Caco-2 (cell line): ENCODE measurements at regions not wholly inside any gene's neighbourhood (a gene's known extent, or its start where the extent isn't known, plus 50 kb on each side); places are given as distances from the start of the nearest gene placed in this dataset.

Experiments used
- BruUV-seq: library from RNA; stranded (reverse); fragments of 400-500 nt; replicated peaks from 2 replicates; lab custom pipeline; 2021; lab: Mats Ljungman, UMichigan
- CTCF ChIA-PET: fragments of 300-600 bp; sonication (Branson Sonifier 250); formaldehyde crosslinking; loops from one replicate; lab custom pipeline; 2022; ENCODE audit warnings: antibody characterized with exemption; lab: Charles Lee
- POLR2A ChIA-PET: fragments of 300-600 bp; sonication (Branson Sonifier 250); formaldehyde crosslinking; loops from one replicate; lab custom pipeline; 2022; ENCODE audit warnings: antibody characterized with exemption; lab: Charles Lee
- DNase-seq, 2 experiments: peaks; one replicate each; pipeline versions ENCODE4 v3.0.0 to v3.0.0-alpha.2; 2020 to 2022
- H3K27me3 ChIP-seq: replicated peaks from 2 replicates; pipeline ENCODE4 v1.6.0; 2011; ENCODE audit warnings: low read length; ENCODE audit not compliant: control insufficient read depth, insufficient read depth
- H3K36me3 ChIP-seq: 2 replicates; pipeline ENCODE4 v1.5.1; 2011; ENCODE audit warnings: low read length; ENCODE audit not compliant: control insufficient read depth, insufficient read depth
- H3K4me1 ChIP-seq: fragments of 250-450 bp; sonication (Bioruptor Pico); 2 replicates; pipeline ENCODE4 v1.5.1; 2020; ENCODE audit warnings: mild to moderate bottlenecking
- H3K4me3 ChIP-seq: 2 replicates; pipeline ENCODE4 v1.5.1; 2011; ENCODE audit warnings: low read depth, mild to moderate bottlenecking, control low read depth, low read length
- H3K9me3 ChIP-seq: fragments of 250-450 bp; sonication (Bioruptor Pico); 2 replicates; pipeline ENCODE4 v1.5.1; 2020; ENCODE audit warnings: mild to moderate bottlenecking, moderate library complexity
- H3K27ac Mint-ChIP-seq: one replicate; pipeline ENCODE4 v1.8.0; 2022; ENCODE audit warnings: mixed read lengths; ENCODE audit not compliant: unreplicated experiment
- H3K27me3 Mint-ChIP-seq: one replicate; pipeline ENCODE4 v1.8.0; 2022; ENCODE audit warnings: mixed read lengths; ENCODE audit not compliant: insufficient read depth, unreplicated experiment
- H3K36me3 Mint-ChIP-seq: one replicate; pipeline ENCODE4 v1.8.0; 2022; ENCODE audit warnings: mild to moderate bottlenecking, mixed read lengths; ENCODE audit not compliant: insufficient read depth, unreplicated experiment
- H3K4me1 Mint-ChIP-seq: one replicate; pipeline ENCODE4 v1.8.0; 2022; ENCODE audit warnings: low read depth, mixed read lengths; ENCODE audit not compliant: unreplicated experiment
- H3K4me3 Mint-ChIP-seq: one replicate; pipeline ENCODE4 v1.8.0; 2022; ENCODE audit warnings: mild to moderate bottlenecking, moderate library complexity, mixed read lengths; ENCODE audit not compliant: unreplicated experiment
- H3K9me3 Mint-ChIP-seq: one replicate; pipeline ENCODE4 v1.8.0; 2022; ENCODE audit warnings: mixed read lengths; ENCODE audit not compliant: unreplicated experiment
- intact Hi-C: fragments of 100-400 bp; cut with micrococcal nuclease; formaldehyde crosslinking; loops from one replicate; pipeline ENCODE4 v1.10.0; 2022; ENCODE audit not compliant: unreplicated experiment
- TF ChIP-seq, protein P1 (sequence below), 2 experiments: fragments of 200-600 bp in 1 of 2; IDR thresholded peaks; 1 replicate in 1 of 2; 2 replicates in 1 of 2; pipeline versions ENCODE4 v1.5.1 to v1.8.0; 2011 to 2022; ENCODE audit warnings: antibody characterized with exemption in 1 of 2, control low read depth in 1 of 2, inconsistent platforms in 1 of 2, low read depth in 1 of 2, low read length in 1 of 2, mild to moderate bottlenecking in 1 of 2, moderate library complexity in 1 of 2; ENCODE audit not compliant: insufficient read depth in 1 of 2, severe bottlenecking in 1 of 2, unreplicated experiment in 1 of 2

DNA sequence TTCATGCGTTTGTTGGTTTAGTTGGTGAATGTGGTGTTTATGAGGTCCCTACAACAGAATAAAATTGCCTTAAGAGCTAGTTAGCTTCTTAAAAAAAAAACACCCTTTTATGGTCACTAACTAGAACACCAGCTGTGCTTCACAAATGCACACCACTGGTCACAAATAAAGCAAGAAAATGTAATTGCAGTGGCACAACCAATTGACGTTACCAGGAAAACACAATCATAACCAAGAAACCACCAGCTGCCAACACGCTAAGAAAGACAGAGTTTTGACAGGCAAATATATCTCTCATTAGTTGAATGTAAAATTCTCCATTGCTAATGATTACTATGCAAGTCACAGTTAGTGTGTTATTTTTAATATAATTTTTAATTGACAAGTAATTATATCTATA lies 389.9 kb downstream of the ADAMTS20 start:
- Histone ChIP-seq H3K4me1 (peaks cover 13% of the 10 kb centered on the region; the same call in 1 of the 2 replicates), H3K4me3 (no peak overlapping the region), H3K27me3 (no peaks in the 10 kb centered on the region), H3K36me3 (no peaks in the 10 kb centered on the region), H3K9me3 (peaks cover 6% of the 10 kb centered on the region; the same call in 1 of the 2 replicates)
- Mint-ChIP-seq H3K4me3 (no peak overlapping the region), H3K27ac (no peak overlapping the region), H3K36me3 (no peaks in the 10 kb centered on the region), H3K9me3 (peaks cover 9% of the 10 kb centered on the region), H3K27me3 (no peaks in the 10 kb centered on the region), H3K4me1 (no peaks in the 10 kb centered on the region)
- TF ChIP-seq, protein P1, sequence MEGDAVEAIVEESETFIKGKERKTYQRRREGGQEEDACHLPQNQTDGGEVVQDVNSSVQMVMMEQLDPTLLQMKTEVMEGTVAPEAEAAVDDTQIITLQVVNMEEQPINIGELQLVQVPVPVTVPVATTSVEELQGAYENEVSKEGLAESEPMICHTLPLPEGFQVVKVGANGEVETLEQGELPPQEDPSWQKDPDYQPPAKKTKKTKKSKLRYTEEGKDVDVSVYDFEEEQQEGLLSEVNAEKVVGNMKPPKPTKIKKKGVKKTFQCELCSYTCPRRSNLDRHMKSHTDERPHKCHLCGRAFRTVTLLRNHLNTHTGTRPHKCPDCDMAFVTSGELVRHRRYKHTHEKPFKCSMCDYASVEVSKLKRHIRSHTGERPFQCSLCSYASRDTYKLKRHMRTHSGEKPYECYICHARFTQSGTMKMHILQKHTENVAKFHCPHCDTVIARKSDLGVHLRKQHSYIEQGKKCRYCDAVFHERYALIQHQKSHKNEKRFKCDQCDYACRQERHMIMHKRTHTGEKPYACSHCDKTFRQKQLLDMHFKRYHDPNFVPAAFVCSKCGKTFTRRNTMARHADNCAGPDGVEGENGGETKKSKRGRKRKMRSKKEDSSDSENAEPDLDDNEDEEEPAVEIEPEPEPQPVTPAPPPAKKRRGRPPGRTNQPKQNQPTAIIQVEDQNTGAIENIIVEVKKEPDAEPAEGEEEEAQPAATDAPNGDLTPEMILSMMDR (IDR thresholded peaks at IDR 0.05; ENCODE audit: insufficient read depth in 1 of 2, low read depth in 1 of 2, low read length in 1 of 2, severe bottlenecking in 1 of 2, unreplicated experiment in 1 of 2): no peak
- intact Hi-C loops: no loop called here
- POLR2A ChIA-PET: no interaction called here
- BruUV-seq: no TSS peak
- DNase-seq: no peak
- CTCF ChIA-PET: no interaction called here

GRCh38 chr12:43159506-43159905 lies 392.5 kb downstream of the ADAMTS20 start:
- Histone ChIP-seq H3K4me1 (peaks cover 13% of the 10 kb centered on the region; the same call in 1 of the 2 replicates), H3K36me3 (no peaks in the 10 kb centered on the region), H3K4me3 (no peak overlapping the region), H3K9me3 (peaks cover 8% of the 10 kb centered on the region), H3K27me3 (no peaks in the 10 kb centered on the region)
- no peaks in the 10 kb centered on the region for H3K36me3 Mint-ChIP-seq
- intact Hi-C loops: no loop called here
- H3K4me1 Mint-ChIP-seq: no peaks in the 10 kb centered on the region
- H3K9me3 Mint-ChIP-seq: peaks cover 19% of the 10 kb centered on the region
- H3K27ac Mint-ChIP-seq: no peak overlapping the region
- ChIA-PET CTCF (no interaction called here), POLR2A (no interaction called here)
- TF ChIP-seq, protein P1 (IDR thresholded peaks at IDR 0.05; ENCODE audit: insufficient read depth in 1 of 2, low read depth in 1 of 2, low read length in 1 of 2, severe bottlenecking in 1 of 2, unreplicated experiment in 1 of 2): no peak
- no peaks in the 10 kb centered on the region for H3K27me3 Mint-ChIP-seq
- no peak for DNase-seq
- no peak overlapping the region for H3K4me3 Mint-ChIP-seq
- no TSS peak for BruUV-seq

DNA sequence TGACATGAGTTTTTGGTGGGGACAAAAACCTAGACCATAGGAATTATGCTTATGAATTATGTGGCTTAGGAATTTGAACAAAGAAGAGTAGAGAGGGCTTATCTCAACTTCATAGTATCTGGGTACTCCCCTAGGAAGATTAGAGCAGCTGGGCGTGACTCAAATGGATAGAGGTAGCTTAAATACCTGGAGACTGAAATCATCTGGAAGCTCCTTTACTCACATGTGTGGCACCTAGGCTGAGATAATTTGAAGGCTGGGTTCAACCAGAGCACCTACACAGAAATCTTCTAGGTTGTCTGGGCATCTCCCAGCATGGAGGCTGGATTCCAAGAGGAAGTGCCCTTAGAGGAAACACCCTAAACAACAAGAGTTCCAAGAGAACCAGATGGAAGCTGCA lies 393.9 kb downstream of the ADAMTS20 start:
- Mint-ChIP-seq H3K27ac (no peak overlapping the region), H3K4me3 (no peak overlapping the region), H3K4me1 (no peaks in the 10 kb centered on the region), H3K9me3 (peaks cover 19% of the 10 kb centered on the region), H3K36me3 (no peaks in the 10 kb centered on the region), H3K27me3 (no peaks in the 10 kb centered on the region)
- intact Hi-C loops: no loop called here
- BruUV-seq: no TSS peak
- peaks cover 13% of the 10 kb centered on the region; the same call in 1 of the 2 replicates for H3K4me1 ChIP-seq
- no peaks in the 10 kb centered on the region for H3K27me3 ChIP-seq
- peaks cover 8% of the 10 kb centered on the region for H3K9me3 ChIP-seq
- DNase-seq: no peak
- CTCF ChIA-PET: no interaction called here
- TF ChIP-seq, protein P1 (IDR thresholded peaks at IDR 0.05; ENCODE audit: insufficient read depth in 1 of 2, low read depth in 1 of 2, low read length in 1 of 2, severe bottlenecking in 1 of 2, unreplicated experiment in 1 of 2): no peak
- POLR2A ChIA-PET: no interaction called here
- H3K4me3 ChIP-seq: no peak overlapping the region
- H3K36me3 ChIP-seq: no peaks in the 10 kb centered on the region
